ENCODE measurements at regions not wholly inside any gene's neighbourhood (a gene's known extent, or its start where the extent isn't known, plus 50 kb on each side); places are given as distances from the start of the nearest gene placed in this dataset.

DNA sequence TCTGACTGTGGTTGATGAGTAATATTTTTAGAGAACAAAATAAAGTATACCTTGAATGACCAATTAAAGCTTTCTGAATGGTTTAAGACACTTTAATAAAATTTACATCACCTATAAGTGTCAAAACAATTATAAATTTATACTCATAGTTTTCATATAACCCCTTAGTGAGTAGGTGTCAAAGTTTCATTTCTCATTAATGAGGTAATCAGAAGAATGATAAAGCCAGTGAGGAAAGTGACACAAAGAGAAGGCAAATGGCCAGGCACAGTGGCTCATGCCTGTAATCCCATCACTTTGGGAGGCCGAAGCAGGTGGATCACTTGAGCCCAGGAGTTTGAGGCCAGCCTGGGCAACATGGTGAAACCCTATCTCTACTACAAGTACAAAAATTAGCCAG lies 60.8 kb upstream of the CTLA4 start:
- TF ChIP-seq, protein P1, sequence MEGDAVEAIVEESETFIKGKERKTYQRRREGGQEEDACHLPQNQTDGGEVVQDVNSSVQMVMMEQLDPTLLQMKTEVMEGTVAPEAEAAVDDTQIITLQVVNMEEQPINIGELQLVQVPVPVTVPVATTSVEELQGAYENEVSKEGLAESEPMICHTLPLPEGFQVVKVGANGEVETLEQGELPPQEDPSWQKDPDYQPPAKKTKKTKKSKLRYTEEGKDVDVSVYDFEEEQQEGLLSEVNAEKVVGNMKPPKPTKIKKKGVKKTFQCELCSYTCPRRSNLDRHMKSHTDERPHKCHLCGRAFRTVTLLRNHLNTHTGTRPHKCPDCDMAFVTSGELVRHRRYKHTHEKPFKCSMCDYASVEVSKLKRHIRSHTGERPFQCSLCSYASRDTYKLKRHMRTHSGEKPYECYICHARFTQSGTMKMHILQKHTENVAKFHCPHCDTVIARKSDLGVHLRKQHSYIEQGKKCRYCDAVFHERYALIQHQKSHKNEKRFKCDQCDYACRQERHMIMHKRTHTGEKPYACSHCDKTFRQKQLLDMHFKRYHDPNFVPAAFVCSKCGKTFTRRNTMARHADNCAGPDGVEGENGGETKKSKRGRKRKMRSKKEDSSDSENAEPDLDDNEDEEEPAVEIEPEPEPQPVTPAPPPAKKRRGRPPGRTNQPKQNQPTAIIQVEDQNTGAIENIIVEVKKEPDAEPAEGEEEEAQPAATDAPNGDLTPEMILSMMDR (IDR thresholded peaks at IDR 0.05): no peak
- no peak for TF ChIP-seq POLR2A (IDR thresholded peaks at IDR 0.05)

All from adrenal gland (tissue), 5 donors.